ENCODE measurements at regions not wholly inside any gene's neighbourhood (a gene's known extent, or its start where the extent isn't known, plus 50 kb on each side); places are given as distances from the start of the nearest gene placed in this dataset.

GRCh38 chr7:55733241-55734140 is 129.1 kb downstream of the SEPTIN14 start:
- no peak for TF ChIP-seq CTCF (IDR thresholded peaks at IDR 0.05)

GRCh38 chr7:55731931-55732330 is 130.6 kb downstream of the SEPTIN14 start:
- no peak for TF ChIP-seq CTCF (IDR thresholded peaks at IDR 0.05)

- TF ChIP-seq CTCF (IDR thresholded peaks at IDR 0.05): no peak
Measured at GRCh38 chr7:55730197-55730596, 132.4 kb downstream of the SEPTIN14 start.

- no peak for TF ChIP-seq CTCF (IDR thresholded peaks at IDR 0.05)
Measured at GRCh38 chr7:55723621-55723941, 139.0 kb downstream of the SEPTIN14 start.

- TF ChIP-seq CTCF (IDR thresholded peaks at IDR 0.05): 0 out of 2 replicates have a peak, but pooled peaks have one; percentile 19
Measured at GRCh38 chr7:55722874-55723620, 139.5 kb downstream of the SEPTIN14 start.

GRCh38 chr7:55657654-55658053 is 85.4 kb upstream of the VOPP1 start:
- TF ChIP-seq CTCF (IDR thresholded peaks at IDR 0.05): no peak

- TF ChIP-seq CTCF (IDR thresholded peaks at IDR 0.05): no peak
Measured at GRCh38 chr7:55651057-55651456, 78.8 kb upstream of the VOPP1 start.

Data from LNCAP (cell line).